ENCODE measurements at regions not wholly inside any gene's neighbourhood (a gene's known extent, or its start where the extent isn't known, plus 50 kb on each side); places are given as distances from the start of the nearest gene placed in this dataset.

GRCh38 chr2:9739531-9739964, 103.7 kb upstream of the TAF1B start:
- DNase-seq, result peak in 1 of 2 experiments; percentile 26

GRCh38 chr2:9740382-9741073, 102.7 kb upstream of the TAF1B start:
- no peak for DNase-seq

DNA sequence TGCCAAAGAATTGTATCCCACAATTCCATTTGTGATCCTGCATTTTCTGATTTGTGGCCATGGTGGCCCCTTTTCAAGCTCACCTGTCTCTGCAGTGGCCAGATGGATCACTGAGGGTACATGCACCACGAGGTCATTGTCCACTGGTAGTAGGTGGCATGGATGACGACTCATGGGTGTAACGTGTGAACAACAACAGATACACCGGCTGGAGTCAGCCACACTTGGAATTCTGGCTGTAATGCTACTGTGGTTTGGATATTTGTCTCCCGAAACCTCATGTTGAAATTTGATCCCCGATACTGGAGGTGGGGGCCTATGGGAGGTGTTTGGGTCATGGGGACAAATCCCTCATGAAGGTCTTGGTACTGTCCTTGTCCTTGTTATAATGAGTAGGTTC, 102.2 kb upstream of the TAF1B start:
- no peak for DNase-seq

DNA sequence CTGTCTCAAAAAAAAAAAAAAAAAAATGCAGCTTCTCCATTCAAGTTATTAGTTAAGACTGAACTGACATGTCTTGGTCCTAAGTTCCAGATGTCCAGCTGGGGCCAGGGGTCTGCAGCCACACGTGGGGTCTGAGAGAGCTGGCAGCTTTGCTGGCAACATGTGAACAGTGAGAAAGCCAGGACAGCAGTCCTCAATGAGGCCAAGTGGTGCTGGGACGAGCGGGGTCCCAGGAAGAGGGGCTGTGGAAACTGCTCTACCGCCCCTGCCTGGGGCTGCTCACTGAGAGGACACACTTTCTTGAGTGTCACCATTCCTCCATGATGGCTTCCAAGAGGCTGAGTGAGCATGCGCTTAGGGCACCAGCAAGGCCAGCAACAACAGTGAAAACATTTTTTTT, 100.7 kb upstream of the TAF1B start:
- DNase-seq, result no peak

DNA sequence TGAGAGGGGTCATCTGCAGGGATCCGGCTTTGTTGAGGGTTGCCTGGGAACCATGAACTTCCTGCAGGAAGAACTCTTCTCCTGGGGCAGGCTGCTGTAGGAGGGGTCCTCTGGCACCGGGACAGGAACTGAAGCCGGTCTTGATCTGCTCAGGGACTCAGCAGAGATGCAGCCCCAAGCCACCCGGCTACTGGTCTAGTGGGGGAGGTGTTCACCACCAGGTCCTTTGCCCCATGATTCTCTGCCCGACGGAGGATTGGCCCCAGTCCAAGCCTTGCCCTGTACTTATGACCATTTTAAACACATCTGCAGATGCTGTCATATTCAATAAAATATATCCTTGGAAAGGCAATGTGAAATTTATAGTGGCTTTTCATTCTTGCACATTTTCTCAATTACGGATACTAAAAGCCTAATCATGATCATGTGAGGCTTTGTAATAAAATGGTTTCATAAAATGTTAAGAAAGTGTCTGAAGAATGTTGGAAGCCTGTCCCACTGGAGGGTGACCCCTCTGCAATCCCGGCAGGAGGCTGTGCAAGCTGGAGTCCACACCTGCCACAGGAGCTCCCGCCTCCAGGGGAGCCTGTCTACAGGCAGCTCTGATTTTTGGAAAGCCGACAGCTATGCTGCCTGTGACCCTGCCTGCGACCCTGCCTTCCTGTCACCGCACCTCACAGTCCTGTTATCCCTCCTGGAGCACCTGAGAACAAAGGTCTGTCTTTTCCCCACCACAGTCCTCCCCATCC, 98.8 kb upstream of the TAF1B start:
- no peak for DNase-seq

- no peak for DNase-seq
Observed at GRCh38 chr2:9745153-9745899, 97.9 kb upstream of the TAF1B start.

DNA sequence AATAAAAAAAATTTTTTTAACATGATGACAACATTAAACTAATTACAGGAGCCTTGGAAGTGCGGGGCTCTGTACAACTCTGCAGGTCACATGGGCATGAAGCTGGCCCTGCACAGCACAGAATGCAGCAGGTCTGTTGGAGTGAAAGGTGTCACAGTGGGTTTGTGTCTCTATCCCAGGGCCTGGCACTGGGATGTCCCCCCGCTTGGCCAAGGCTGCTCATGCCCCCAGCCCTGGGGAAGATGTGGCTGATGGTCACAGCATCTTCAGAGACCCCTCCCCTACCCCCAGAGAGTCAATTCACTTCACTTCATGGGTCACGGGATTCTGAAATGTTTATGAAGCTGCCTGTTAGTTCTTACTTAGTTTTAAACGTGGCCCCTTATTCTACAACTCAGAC, 95.9 kb upstream of the TAF1B start:
- DNase-seq, result no peak

DNA sequence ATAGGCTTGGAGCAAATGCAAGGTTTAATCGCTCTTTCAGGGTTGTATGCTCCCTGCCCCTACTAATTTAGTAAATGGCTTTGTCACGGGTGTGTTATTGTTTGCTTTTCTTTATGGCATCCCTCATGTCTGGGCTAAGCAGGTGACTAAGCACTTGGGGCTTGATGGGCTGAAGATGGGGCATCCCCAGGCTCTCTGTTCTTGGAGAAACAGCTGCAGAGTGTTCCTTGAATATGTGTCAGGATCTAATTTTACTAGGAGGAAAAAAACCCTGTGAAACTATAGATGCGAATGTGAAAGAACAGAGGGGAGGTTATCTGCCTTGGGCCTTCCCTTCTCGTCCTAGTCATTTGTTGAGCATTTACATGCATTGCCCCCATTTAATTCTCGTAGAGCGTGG, 94.7 kb upstream of the TAF1B start:
- DNase-seq, result no peak

DNA sequence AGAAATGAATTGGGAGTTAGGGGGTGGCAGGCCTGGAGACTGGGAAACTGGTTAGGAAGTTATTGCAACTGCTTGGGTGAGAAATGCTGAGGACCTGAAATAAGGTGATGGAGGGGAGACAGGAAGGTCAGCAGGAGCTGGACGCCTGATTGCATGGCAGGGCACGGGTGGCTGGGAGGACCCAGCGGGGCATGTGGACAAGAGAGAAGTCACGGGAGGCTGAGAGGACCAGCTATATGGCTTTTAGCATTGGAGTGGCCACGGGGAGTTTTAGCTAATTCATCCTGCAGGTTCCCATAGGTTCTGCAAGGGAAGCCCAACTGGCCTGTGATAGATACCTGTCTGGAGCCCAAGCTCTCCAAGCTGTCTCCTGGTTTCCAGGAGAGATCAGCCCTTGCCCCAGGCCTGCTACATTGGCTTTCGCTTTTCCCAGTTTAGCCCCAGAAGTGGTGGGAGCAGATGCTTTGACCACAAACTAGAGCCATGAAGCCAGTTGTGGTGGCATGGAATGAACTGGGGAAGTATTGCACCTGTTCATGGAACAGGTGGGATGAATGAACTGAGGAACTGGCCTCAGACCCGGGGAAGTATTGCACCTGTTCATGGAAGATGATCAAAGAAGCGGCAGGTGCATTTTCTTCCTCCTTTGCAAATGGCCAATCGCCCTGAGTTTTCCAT, 93.6 kb upstream of the TAF1B start:
- no peak for DNase-seq

GRCh38 chr2:9750224-9751215, 92.8 kb upstream of the TAF1B start:
- no peak for DNase-seq

- DNase-seq, result no peak
Observed at GRCh38 chr2:9751831-9752230, 91.4 kb upstream of the TAF1B start.

GRCh38 chr2:9752441-9753275, 90.6 kb upstream of the TAF1B start:
- DNase-seq, result no peak

DNA sequence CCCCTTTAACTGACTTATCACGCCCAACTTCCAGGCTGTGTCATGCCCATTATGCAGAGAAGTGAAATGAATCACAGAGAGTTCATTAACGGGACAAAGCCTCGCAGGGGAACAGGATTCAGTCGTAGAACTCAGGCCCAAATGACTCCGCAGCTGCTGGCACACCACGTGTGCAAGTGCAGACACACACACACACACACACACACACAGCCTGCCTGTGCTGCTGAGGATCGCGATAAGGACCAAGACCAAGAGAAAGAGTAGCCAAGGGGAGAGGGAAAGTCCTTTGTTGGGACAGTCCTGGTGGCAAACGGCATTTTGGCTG, 90.0 kb upstream of the TAF1B start:
- DNase-seq, result no peak

DNA sequence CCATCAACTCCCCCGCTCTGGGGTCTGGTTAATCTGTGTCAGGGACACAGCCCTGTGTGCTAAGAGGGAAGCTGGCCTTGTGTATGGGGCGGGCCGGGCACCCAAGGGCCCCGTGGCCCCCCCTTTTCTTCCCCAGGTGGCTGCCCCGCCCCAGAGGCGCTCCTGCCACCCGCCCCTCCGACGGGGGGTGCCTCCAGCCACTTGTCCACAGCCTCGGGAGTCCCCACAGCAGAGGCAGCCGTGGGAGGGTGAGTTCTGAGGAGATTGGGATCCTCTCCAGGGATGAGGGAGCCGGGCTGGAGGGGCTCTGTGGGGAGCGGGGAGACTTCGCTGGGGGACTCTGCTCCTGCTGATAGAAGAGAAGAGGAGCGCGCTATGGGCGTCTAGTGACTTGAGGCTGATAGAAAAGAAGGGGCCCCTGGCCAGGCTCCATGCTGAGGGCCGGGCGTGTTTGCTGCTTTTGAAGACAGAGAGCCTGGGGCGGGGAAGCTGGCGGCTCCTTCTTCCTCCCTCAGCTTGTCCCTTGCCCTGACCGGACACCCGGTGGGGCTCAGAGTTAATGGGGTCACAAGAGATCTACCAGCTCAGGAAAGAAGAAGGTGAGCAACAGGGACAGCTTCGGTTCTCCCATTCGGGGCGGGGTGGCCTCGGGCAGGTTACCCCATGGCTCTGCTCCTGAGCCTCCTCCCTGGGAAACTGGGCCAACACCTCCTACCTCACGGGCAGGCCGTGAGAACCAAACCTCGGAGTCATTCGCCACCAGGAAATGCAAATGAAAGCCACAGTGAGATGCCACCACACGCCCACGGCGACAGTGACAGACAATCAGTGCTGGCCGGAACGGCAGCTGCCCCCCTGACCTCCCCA, 89.4 kb upstream of the TAF1B start:
- DNase-seq, result no peak

GRCh38 chr2:9754532-9754887, 88.8 kb upstream of the TAF1B start:
- no peak for DNase-seq

DNA sequence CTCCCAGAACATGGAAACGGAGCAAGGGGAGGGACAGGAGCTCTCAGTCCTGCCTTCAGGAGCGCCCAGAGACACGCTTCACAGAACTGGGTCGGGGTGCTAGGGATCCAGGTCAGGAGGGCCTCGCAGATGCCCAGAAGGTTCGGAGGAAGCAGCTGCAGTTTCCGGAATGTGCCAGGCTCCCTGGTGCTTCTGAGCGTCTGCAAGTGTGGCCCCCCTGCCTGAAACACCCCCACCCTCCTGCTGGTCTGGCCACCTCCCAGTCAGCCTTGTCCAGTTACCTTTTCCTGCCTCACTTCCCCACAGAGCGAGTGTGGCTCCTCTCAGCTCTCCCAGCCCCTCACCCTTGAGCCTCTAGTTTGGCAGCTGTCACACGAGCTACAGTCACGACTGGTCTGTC, 88.3 kb upstream of the TAF1B start:
- DNase-seq, result no peak

DNA sequence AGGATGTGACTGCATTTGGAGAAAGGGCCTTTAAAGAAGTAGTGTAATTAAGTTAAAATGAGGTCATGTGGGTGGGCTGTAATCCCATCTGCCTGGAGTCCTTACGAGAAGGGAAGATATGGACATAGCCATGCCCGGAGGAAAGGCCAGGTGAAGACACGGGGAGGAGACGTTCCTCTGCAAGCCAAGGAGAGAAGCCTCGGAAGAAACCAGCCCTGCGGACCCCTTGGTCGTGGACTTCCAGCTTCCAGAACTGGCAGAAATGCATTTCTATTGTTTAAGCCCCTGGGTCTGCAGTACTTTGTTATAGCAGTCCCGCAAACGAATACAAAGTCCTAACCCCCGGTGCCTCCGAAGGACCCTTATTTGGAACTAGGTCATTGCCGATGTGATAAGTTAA, 87.6 kb upstream of the TAF1B start:
- no peak for DNase-seq

- no peak for DNase-seq
Observed at GRCh38 chr2:9756692-9757250, 86.5 kb upstream of the TAF1B start.

- DNase-seq, result peak; percentile 45 to 71
Observed at GRCh38 chr2:9757501-9758264, 85.6 kb upstream of the TAF1B start.
